HepG2 (cell line): ENCODE measurements at regions not wholly inside any gene's neighbourhood (a gene's known extent, or its start where the extent isn't known, plus 50 kb on each side); places are given as distances from the start of the nearest gene placed in this dataset.

Experiments
- ATAC-seq: fragments of 200-7000 bp; cut with Tn5 transposase; 3 replicates; pipeline ENCODE4 v1.9.1; 2020; ENCODE audit warnings: mild to moderate bottlenecking, moderate library complexity
- BruUV-seq: library from RNA; stranded (reverse); fragments of 400-500 nt; replicated peaks from 2 replicates; lab custom pipeline; 2021; lab: Mats Ljungman, UMichigan
- CTCF ChIA-PET: fragments of 300-600 bp; formaldehyde crosslinking; extraction: SDS; loops from one replicate; lab custom pipeline; 2021; ENCODE audit warnings: low total read pairs, inconsistent platforms, low intra/inter-chr PET ratio; lab: Yijun Ruan, JAX
- POLR2A ChIA-PET: fragments of 350-600 bp; sonication (Branson Sonifier 250); formaldehyde crosslinking; loops from one replicate; lab custom pipeline; 2020; ENCODE audit warnings: antibody characterized with exemption, inconsistent platforms; lab: Yijun Ruan, JAX
- DNase-seq: peaks from one replicate; pipeline ENCODE4 v3.0.0-alpha.2; 2015; ENCODE audit warnings: low spot score
- FAIRE-seq: peaks from 3 replicates; lab custom pipeline; 2011; peaks lifted over from hg19 to GRCh38; lab: Jason Lieb, UNC
- H2AFZ ChIP-seq: one replicate; pipeline ENCODE4 v1.6.1; 2011; ENCODE audit warnings: low read length, inconsistent platforms
- H3K27ac ChIP-seq: fragments of 300-600 bp; 3 replicates; pipeline ENCODE4 v1.8.0; 2011; ENCODE audit warnings: mixed run types, mild to moderate bottlenecking, mixed read lengths, low read length, inconsistent platforms; ENCODE audit not compliant: insufficient read depth; ENCODE audit errors: extremely low read length
- H3K27me3 ChIP-seq, 2 experiments: fragments of 200-600 bp in 1 of 2; 2 replicates in 1 of 2; 3 replicates in 1 of 2; pipeline versions ENCODE4 v1.6.0 to v1.8.0; 2011; ENCODE audit warnings: low read length in 2 of 2, mild to moderate bottlenecking in 2 of 2, moderate library complexity in 2 of 2, inconsistent platforms in 1 of 2; ENCODE audit not compliant: insufficient read depth in 2 of 2, control insufficient read depth in 1 of 2
- H3K36me3 ChIP-seq, 2 experiments: fragments of 200-600 bp in 1 of 2; replicated peaks in 1 of 2; 2 replicates in 1 of 2; 3 replicates in 1 of 2; pipeline versions ENCODE4 v1.5.1 to v1.8.0; 2011; ENCODE audit warnings: low read length in 2 of 2, inconsistent platforms in 1 of 2; ENCODE audit not compliant: insufficient read depth in 2 of 2, control insufficient read depth in 1 of 2
- H3K4me1 ChIP-seq: 2 replicates; pipeline ENCODE4 v1.5.1; 2012; ENCODE audit warnings: low read length, inconsistent platforms; ENCODE audit not compliant: insufficient read depth
- H3K4me2 ChIP-seq: 2 replicates; pipeline ENCODE4 v1.6.0; 2011; ENCODE audit warnings: low read depth, low read length, inconsistent platforms
- H3K4me3 ChIP-seq, 3 experiments: fragments of 200-600 bp in 1 of 3; sonication (generic), shearing (Covaris generic) in 1 of 3; replicated peaks in 1 of 3; 2 replicates each; pipeline ENCODE4 v1.5.1; 2011 to 2016; ENCODE audit warnings: low read length in 3 of 3, inconsistent platforms in 2 of 3, low read depth in 2 of 3, mild to moderate bottlenecking in 2 of 3, control low read depth in 1 of 3, mixed read lengths in 1 of 3; ENCODE audit not compliant: insufficient read depth in 1 of 3
- H3K79me2 ChIP-seq: one replicate; pipeline ENCODE4 v1.6.1; 2011; ENCODE audit warnings: low read length, inconsistent platforms; ENCODE audit not compliant: insufficient read depth
- H3K9ac ChIP-seq: 2 replicates; pipeline ENCODE4 v1.6.0; 2011; ENCODE audit warnings: mild to moderate bottlenecking, low read depth, low read length, inconsistent platforms; ENCODE audit not compliant: insufficient read depth
- H3K9me3 ChIP-seq: 2 replicates; pipeline ENCODE4 v1.5.1; 2012; ENCODE audit warnings: mild to moderate bottlenecking, low read length
- H4K20me1 ChIP-seq: 2 replicates; pipeline ENCODE4 v1.6.0; 2011; ENCODE audit warnings: inconsistent platforms, mild to moderate bottlenecking, low read length, moderate library complexity; ENCODE audit not compliant: insufficient read depth
- ARID5B ChIP-seq: IDR thresholded peaks from 2 replicates; pipeline ENCODE4 v1.4.0; 2020; ENCODE audit warnings: mild to moderate bottlenecking, missing genetic modification reagents
- GABPB1 ChIP-seq: IDR thresholded peaks from 2 replicates; pipeline ENCODE4 v1.6.1; 2016; ENCODE audit warnings: mild to moderate bottlenecking, missing genetic modification reagents, moderate library complexity, missing compliant biosample characterization
- HNRNPUL1 ChIP-seq: fragments of 200-400 bp; formaldehyde crosslinking; IDR thresholded peaks from 2 replicates; pipeline ENCODE4 v1.6.1; 2017; ENCODE audit warnings: low read depth, mild to moderate bottlenecking, low read length, moderate library complexity
- MAFF ChIP-seq: IDR thresholded peaks from 2 replicates; pipeline ENCODE4 v1.6.1; 2011; ENCODE audit warnings: low read depth, low read length, improper control_type of control experiment
- MAFK ChIP-seq, 2 experiments: IDR thresholded peaks in 1 of 2; conservative IDR thresholded peaks in 1 of 2; 2 replicates each; pipeline ENCODE4 v1.6.1; 2011; ENCODE audit warnings: improper control_type of control experiment in 2 of 2, low read length in 2 of 2
- PCBP2 ChIP-seq: fragments of 200-400 bp; formaldehyde crosslinking; optimal IDR thresholded peaks from 2 replicates; pipeline ENCODE3; 2018; ENCODE audit warnings: low read length, low read depth; ENCODE audit not compliant: poor library complexity, severe bottlenecking
- POLR2G ChIP-seq: fragments of 200-400 bp; formaldehyde crosslinking; IDR thresholded peaks from 2 replicates; pipeline ENCODE4 v1.6.1; 2018; ENCODE audit warnings: mild to moderate bottlenecking, low read depth, low read length, moderate library complexity
- TAF15 ChIP-seq: fragments of 200-400 bp; formaldehyde crosslinking; IDR thresholded peaks from one replicate; pipeline ENCODE4 v1.6.1; 2018; ENCODE audit warnings: mild to moderate bottlenecking, low read depth, low read length; ENCODE audit not compliant: poor library complexity, severe bottlenecking
- ZEB1 ChIP-seq: IDR thresholded peaks from 2 replicates; pipeline ENCODE4 v1.6.1; 2012; ENCODE audit warnings: mild to moderate bottlenecking, low read depth, inconsistent platforms; ENCODE audit not compliant: insufficient replicate concordance
- ZSCAN29 ChIP-seq: sonication (generic); formaldehyde crosslinking; conservative IDR thresholded peaks from 2 replicates; pipeline ENCODE4 v1.4.0; 2020; ENCODE audit warnings: mild to moderate bottlenecking, missing genetic modification reagents
- WGBS: methylation state at CpG from one replicate; pipeline ENCODE4 v1.1.6; 2017; ENCODE audit warnings: low lambda C conversion rate; 5-methylcytosine and 5-hydroxymethylcytosine counted together
- in situ Hi-C: cut with HindIII; loops from 2 replicates; pipeline ENCODE4 v1.10.0; 2017; ENCODE audit warnings: low pct_unique_long_range_greater_than_20kb; ENCODE audit not compliant: extremely low pct_ligation_motif_present
- intact Hi-C: fragments of 100-400 bp; cut with micrococcal nuclease; formaldehyde crosslinking; loops from one replicate; pipeline ENCODE4 v1.10.0; 2022; ENCODE audit not compliant: unreplicated experiment

DNA sequence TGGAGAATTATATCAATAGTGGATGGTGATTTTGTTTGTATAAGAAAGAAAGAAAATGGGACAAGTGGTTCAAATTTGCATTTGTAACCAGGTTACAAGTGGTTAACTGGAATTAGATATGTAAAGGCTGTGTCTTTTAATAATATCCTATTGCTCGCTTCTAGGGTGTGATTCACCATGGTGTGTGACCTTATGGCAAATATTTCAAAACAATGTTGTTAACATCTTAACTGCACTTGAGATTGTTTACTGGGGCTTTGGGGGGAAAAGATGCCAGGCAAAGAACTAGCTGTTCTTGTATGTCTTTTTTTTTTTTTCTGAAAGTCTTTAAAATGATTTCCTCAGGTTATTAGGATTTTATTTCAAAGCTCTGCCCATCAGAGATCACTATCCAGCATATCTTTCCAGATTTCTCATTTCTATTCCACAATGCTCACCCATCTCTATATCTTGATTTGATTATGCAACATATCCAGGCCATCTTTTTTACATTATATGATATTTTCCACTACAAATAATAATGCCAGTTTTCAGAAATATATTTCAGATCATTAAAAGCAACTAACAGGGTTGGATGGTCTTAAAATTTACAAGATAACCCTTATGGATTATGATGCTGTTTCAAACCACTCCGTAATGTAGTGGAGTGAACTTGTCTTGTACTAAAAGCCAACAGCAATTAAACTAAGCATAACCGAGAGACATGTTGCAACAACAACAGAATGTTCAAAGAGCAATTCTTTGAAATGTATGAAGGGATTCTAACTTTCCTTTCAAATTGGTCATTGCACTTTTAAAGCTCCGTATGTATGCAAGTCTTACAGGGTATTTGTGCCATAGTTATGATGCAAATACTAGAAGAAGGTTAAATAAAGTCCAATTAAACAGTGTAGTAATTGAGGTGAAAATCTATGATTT, 341.5 kb upstream of the ETAA1 start (continued):
- peak; percentile 58 for TF ChIP-seq ARID5B (CRISPR knock-in tag)

DNA sequence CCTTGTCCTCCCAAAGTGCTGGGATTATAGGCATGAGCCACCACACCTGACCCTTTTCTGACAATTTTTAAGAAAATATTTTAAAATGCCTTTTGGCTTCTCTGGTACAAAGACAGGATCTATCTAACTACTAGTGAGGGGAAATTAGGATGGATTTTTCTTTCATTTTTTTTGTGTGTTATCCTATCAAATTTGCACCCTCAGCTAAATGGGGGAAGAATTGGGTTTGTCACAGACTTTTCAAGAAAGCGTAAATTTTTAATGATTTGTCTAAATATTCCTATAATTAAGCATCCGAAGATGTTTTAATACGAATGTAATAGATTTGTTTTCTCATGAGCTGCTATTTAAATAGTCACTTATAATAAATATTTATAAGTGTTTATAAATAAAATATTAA, 340.0 kb upstream of the ETAA1 start:
- WGBS: 85% methylated on average over 3 of the region's 3 CpGs

More for the DNA sequence above, 340.0 kb upstream of the ETAA1 start:
- ATAC-seq (no peak), FAIRE-seq (no peak)
- ChIA-PET POLR2A (interaction anchor here (0.6 kb wide), 1 partner anchor 10 kb away, joined by 3 read pairs; no protein-coding TSS in a partner anchor), CTCF (no interaction called here)
- Histone ChIP-seq H3K79me2 (no peaks in the 10 kb centered on the region), H2AFZ (no peak overlapping the region), H3K4me1 (peaks cover 39% of the 10 kb centered on the region), H3K36me3 (no peaks in the 10 kb centered on the region), H4K20me1 (no peaks in the 10 kb centered on the region)
- no TSS peak for BruUV-seq
- intact Hi-C loops: no loop called here
- TF ChIP-seq POLR2G: no peak
- no peak for TF ChIP-seq PCBP2
- no peak for TF ChIP-seq GABPB1 (CRISPR knock-in tag)
- TF ChIP-seq MAFK (conservative IDR thresholded peaks at IDR 0.05 in 1 of 2, IDR thresholded peaks at IDR 0.05 in 1 of 2; ENCODE audit: low read length in 2 of 2): peak; percentile 68 to 87; a peak in 3 of 4 replicates
- no peak for TF ChIP-seq HNRNPUL1
- no peak for TF ChIP-seq TAF15
- no peak for TF ChIP-seq ZSCAN29
- TF ChIP-seq ZEB1: no peak
- TF ChIP-seq MAFF: peak; percentile 75
- TF ChIP-seq, all 625 proteins: peak for 2
- Histone ChIP-seq H3K4me3 (no peak overlapping the region), H3K27me3 (no peaks in the 10 kb centered on the region), H3K9me3 (peaks cover 69% of the 10 kb centered on the region), H3K9ac (no peak overlapping the region), H3K4me2 (no peak overlapping the region), H3K27ac (peak overlapping the region; percentile 38)
- DNase-seq: no peak
- in situ Hi-C loops: no loop called here
